RPMI8226 (cell line): ENCODE measurements at regions not wholly inside any gene's neighbourhood (a gene's known extent, or its start where the extent isn't known, plus 50 kb on each side); places are given as distances from the start of the nearest gene placed in this dataset.
"Not testable (repeated sequence)": the region's sequence is repeated elsewhere in the genome, so short reads cannot be mapped to it uniquely, and the experiment has no call there.

Source experiments
- DNase-seq: peaks from one replicate; pipeline ENCODE4 v3.0.0-alpha.2; 2015

DNA sequence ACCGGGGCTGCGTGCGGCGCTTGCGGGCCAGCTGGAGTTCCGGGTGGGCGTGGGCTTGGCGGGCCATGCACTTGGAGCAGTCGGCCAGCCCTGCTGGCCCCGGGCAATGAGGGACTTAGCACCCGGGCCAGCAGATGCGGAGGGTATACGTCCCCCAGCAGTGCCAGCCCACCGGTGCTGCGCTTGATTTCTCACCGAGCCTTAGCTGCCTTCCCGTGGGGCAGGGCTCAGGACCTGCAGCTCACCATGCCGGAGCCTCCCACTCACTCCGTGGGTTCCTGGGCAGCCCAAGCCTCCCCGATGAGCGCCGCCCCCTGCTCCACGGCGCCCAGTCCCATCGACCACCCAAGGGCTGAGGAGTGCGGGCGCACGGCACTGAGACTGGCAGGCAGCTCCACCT is 51.4 kb upstream of the INPP4B start:
- DNase-seq: not testable (repeated sequence)

DNA sequence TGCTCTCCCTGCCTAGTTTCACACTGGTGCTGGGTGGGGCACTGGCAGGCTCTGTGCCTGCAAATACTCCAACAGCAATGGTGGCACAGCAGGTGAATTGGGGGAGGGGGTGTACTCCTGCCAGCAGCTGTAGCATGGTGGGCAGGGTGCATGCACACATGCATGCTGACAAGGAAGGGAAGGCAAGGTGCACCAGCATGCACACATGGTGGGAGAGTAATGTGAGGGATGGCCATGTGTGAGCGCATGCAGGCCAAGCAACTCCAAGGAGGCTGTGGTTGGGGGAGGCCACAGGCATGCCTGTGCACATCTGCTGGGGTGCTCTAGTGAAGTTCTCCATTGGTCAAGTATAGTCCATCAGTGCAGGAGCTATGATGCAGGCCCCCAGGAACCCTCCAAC is 54.5 kb upstream of the INPP4B start:
- no peak for DNase-seq

DNA sequence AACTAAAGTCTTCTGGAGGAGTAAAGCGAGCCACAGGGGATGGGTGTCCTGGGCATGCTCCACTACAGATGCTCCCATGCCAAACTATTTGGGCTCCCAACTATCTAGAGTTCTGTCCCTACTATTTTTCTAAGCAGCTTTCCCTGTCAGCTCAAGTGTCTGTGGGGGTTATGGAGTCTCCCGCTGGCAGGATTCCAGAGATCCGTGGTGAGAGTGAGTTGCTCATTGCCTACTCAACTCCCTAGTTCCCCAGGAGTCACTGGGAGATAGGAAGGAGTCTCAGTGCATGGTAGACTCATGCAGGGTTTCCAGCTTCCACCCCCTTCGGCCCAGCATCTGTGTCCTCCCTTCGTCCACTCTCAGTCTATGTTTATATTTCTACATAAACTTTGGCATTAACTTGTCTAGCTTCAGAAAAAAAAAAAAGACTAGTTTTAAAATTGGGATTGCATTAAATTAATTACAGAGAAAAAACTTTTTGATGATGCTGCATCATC is 55.1 kb upstream of the INPP4B start:
- DNase-seq: no peak

DNA sequence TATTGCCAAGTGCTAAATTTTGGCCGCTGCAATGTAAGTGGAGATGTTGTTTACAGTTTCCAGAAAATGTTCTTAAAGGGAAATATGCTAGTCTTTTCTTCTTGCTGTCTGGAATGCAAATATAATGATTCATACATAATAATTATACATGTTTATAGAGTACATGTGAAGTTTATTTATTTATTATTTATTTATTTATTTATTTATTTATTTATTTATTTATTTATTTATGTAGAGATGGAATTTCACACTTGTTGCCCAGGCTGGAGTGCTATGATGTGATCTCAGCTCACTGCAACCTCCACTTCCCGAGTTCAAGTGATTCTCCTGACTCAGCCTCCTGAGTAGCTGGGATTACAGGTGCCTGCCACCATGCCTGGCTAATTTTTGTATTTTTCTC is 57.5 kb upstream of the INPP4B start:
- not testable (repeated sequence) for DNase-seq

DNA sequence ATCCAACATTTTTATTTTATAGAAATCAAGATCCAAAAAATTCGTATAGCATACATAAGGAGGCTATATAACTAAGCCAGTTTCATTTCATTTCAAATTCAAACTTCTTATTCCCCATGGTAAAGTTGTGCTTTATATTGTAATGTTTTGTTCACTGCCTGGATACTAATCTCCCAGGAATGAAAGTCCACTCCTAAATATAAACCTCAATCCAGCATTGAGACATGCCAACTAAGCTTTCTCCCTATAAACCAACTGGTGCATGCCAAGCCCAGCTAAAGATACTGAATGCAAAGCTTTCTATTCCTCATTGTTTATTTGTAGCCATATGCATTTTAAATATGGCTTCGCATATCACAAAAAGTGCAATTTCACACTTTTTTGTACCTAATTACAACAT is 63.8 kb upstream of the INPP4B start:
- DNase-seq: no peak

DNA sequence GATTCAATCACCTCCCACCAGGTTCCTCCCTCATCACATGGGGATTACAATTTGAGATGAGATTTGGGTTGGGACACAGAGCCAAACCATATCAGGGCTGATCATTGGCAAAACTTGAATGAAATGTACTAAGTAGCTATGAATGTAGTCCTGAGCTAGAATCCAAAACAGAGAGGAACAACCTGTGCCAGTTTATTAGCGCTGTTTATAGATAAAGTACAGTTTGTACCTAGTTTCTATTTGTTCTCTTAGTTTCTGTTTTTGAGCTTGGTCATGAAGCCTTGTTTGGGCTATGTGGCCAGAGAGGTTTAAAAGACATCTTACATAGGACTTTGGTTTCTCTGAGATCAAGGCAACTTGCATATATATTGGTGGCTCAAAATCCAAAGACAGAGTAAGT is 66.9 kb upstream of the INPP4B start:
- DNase-seq: no peak

DNA sequence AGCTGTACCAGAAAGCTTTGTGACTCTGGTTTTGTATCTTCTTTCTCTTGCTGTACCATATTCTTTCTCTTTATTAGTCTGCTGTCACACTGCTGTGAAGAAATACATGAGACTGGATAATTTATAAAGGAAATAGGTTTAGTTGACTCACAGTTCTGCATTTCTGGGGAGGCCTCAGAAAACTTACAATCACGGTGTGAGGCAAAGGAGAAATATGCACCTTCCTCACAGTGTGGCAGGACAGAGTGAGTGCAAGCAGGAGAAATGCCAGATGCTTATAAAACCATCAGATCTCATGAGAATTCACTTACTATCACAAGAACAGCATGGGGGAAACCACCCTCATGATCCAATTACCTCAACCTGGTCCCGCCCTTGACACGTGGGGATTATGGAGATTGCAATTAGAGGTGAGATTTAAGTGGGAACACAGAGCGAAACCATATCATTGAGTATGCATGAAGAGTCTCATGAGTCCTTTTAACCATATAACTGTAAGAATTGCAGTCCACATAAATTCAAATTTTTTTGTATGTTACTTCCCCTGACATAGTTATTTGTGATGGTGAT is 67.4 kb upstream of the INPP4B start:
- DNase-seq: no peak

DNA sequence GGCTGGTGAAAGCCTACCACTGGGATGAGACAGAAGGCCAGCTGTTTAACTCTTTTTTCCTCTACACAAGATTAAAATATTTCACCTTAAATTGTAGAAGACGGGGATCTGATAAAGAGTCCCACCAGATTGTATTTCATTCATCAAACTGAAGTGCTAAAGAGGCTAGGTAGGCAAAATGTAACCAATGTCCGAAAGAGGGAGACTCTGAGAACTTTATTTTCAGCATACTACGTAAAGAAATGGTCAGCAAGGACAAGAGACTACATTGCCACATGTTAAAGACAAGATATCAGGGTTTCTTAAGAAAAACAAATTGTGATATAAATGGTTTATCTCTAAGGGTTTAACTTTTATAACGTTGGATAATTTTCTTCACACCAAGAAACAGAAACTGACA is 71.6 kb upstream of the INPP4B start:
- DNase-seq: no peak

DNA sequence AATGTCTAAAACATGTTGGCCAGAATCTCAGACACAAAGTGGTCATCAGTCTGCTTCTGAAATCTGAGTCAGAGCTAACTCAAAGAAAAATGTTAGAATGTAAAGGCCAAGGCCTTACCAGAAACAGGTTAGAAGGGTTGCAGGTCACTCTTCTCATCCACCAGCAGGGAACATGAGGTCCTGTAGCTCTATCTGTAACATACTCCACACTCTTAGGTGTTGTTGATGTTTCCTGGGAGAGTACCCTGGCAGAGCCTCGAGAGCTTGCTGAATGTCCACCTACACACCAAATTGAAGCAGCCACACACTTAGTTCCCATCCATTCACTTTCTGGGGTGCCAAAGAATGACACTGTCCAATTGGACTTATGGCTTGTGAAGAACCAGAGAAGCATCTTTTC is 76.6 kb upstream of the INPP4B start:
- DNase-seq: no peak

DNA sequence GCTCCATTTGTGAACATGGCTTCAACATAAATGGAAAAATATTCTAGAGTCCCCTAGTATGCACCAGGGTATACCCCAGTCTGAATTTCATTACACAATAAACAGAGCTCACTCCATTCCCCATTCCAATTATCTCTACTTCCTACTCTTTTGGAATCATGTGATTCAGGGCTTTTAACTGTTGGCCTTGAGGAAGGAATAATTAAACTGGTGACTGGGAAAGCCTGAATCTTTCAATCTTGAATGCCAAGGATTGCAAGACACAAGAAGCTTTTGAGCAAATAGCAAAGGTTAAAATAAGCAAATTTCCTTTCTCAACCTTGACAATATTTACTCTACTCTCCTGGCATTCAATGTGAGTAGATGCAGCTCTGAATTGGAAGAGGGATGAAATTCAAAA is 77.5 kb upstream of the INPP4B start:
- DNase-seq: no peak

DNA sequence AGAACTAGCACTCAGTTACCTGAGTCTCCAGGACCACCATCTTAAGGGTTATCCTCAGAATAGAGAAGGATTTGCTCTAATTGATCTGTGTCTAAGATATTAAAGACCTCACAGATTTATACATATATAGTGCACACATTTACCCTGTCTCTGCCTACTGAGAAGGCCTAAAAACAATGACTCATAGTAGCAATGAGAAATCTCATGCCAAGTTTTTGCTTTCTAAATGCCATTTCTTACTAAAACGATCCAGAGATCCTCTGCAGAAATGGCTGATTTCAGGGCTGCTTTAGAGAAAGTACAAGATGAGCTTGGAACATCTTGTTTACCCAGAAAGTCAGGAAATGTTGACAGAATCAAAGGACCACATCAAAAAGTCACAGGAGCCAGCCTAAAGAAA is 79.1 kb upstream of the INPP4B start:
- no peak for DNase-seq

DNA sequence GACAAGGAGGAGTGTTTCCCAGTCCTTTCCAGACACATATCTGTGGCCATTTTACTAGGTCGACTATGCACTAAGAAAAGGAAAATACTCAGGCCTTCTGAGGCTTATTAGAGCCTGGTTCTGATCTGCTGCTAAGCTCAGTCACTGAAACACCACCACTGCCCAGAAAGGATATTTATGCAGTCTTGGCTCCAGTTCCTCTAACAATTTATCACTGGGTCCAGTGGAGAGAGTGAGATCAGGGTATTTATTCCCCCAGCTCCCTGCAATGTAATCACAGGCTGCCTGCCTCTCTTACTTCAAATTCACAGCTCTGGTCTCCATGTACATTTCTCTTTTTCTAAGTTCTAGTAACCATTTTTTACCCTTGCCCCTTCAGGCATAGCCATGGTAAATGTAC is 81.6 kb upstream of the INPP4B start:
- no peak for DNase-seq

DNA sequence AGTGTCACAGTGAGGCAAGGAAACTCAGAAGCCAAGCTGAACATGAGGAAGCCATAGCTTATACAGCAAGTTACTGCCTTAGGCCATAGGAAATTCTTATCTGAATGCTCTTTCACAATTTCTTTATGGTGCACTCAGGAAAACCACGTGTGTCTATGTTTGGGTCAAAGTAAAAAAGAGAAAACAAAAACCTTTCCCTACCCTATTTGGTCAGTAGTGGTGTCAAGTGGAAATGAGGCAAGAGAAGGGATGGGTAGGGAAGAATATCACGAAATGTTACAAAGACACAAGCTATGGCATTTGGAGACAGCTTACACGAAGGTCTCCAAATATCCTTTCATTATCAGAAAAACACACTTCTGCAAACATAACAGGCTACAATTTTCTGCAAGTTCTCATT is 83.4 kb upstream of the INPP4B start:
- DNase-seq: no peak

DNA sequence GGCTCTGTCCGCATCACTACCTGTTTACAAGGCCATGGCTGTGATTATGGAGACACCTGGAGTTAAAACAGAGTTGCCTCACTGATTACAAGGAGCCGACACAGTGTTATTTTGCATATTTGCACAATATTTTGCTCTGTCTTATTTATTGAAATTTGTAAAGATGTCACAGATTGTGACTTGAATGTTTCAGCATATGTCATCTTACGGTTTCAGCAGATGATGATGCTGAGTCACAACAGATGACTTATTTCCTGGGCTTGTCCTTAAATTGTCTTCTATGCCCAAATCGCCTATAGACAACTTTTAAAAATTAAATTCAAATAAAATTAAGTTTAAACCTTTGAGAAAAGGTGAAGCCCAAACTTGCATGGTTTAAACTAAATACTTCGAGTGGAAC is 87.1 kb upstream of the INPP4B start:
- no peak for DNase-seq

DNA sequence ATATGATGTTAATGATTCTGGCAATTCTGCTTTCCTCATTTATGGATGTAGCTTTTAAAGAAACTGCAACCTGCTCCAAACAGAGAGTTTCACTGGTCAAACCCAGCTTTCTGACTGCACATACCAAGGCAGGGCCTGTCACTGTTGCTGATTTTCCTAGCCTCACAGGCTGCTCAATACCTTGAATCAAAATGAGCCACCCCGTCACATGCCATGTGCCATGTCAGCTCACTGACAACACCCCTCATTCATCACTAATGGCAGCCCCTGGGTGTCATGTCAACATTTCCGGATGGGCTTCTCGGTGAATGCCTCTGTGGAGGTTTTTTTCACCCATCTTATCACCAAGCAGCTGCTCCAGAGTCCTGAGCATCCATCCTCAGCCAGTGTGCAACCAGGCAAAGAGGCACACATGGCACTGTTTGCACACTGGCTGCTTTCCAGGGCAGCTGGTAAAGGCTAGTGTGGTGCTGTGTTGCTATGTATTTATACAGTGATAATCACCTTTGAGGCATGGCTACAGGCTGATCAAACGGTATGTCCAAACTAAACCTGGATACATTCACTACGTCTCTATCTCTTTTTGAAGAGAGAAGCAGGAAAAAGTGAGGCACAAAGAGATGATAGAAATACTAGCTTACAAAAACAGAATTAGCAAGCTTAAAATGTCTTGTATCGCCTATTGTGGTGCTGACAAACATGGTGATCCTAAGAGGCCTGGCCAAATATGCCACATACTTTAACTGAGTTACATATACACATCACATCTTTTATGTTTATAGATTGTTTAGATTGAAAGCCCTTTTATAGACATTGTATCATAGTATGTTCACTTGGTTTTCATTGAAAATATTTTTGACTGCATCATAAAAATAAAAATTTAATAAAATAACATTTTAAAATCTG is 94.6 kb upstream of the INPP4B start:
- no peak for DNase-seq

DNA sequence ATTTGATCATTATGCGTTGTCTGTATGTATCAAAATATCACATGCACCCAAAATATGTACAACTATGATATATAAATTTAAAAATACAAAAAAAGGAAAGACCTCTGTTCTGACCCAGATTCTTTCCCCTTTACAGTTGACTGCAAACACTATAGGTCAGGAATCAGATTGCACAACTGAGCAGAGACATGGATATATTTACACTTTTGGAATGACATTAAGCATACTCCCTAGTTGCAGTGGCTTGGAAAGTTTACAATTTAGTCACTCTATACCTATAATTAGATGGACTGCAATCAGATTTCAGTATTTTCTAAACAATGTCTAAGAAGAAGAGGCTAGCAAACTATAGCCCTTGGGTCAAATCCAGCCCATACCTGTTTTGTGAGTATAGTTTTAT is 98.5 kb upstream of the INPP4B start:
- DNase-seq: no peak

DNA sequence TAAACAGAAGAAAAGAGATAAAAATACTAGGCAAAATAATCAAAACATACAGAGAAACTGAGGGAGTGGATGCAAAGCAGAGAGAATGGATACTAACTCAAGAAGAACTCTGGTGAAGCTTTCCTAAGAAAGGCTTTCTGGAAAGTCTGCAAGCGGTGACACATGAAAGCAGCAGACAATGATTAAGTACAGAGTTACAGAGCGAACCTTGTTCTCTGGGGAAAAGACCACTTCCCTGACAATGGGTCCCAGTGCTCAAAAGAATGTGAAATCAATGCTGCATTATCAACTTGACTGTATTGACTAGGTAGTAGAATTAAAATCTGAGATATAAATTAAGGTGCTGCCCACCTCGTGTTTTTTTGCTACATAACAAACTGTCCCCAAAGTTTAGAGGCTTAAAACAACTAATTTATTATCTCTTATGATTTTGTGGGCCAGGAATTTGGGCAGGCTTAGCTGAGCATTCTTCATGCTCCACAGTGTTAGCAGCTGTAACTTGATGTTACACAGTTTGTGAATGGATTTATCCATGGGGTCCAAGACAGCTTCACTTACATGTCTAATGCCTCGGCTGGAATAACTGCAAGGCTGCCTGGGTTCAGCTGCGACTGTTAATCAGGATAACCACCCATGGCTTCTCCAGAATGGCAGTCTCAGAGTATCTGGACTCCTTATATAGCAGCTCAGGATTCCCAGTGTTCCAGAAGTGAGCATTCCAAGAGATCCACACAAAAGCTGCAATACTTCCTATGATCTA is 106.9 kb upstream of the INPP4B start:
- no peak for DNase-seq

DNA sequence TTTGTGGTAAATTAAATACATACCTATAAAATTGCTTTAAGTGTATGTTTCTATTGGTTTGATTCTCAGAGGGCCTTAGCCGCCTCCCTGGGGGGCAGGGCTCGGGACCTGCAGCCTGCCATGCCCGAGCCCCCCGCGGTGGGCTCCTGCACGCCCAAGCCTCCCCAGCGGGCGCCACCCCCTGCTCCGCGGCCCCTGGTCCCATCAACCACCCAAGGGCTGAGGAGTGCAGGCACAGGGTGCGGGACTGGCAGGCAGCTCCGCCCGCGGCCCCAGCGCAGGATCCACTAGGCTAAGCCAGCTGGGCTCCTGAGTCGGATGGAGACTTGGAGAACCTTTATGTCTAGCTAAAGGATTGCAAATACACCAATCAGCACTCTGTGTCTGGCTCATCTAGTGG is 108.3 kb upstream of the INPP4B start:
- DNase-seq: no peak

DNA sequence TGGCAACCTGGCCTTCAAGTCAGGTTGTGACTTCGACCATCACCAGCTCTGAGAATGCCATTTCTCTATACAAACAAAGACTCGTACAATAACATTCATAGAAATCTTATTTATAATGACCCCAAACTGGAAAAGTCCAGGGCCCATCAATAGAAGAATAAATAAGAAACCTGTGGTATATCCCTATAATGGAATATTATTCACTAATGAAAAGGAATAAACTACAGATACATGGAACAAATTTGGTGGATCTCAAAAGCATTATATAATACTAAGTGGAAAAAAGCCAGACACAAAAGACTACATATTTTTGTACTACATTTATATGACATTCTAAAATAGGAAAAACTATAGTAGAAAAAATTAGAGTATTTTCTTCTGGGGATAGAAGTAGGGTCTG is 109.4 kb upstream of the INPP4B start:
- no peak for DNase-seq

DNA sequence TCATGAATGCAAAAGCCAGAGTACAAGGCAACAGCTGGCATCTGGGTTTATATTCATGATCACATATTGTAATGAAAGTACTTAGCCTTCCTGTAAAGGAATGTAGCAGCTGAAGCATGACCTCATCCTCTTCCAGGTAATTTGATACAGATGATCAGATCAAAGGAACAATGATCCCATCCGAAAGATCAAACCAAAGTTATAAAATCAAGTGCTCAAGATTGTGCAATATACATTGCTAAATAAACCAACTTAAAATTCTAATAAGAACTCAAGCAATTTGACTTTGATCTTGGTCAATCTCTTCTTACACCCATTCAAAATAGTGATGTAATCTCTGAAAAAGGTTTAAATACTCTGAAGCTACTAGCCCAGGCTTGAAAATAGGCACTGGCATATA is 113.1 kb upstream of the INPP4B start:
- no peak for DNase-seq

DNA sequence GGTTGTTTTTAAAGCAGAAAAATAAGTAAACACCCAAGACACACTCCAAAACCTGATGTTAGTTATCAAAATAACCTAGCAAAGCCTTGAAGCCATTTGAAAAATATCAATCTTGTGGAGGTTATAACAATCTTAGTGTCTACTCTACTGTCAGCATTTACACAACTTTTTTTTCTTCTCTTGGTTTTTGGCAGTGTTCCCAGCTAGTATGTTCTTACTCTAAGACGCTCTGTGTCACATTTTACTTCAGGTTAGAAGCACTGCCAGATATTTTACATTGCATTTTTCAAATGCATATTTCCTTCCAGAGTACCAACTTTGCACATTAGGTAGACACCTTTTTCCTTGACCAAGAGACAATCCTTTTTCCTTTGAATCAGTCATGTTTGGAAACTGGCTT is 114.0 kb upstream of the INPP4B start:
- DNase-seq: peak; percentile 38

DNA sequence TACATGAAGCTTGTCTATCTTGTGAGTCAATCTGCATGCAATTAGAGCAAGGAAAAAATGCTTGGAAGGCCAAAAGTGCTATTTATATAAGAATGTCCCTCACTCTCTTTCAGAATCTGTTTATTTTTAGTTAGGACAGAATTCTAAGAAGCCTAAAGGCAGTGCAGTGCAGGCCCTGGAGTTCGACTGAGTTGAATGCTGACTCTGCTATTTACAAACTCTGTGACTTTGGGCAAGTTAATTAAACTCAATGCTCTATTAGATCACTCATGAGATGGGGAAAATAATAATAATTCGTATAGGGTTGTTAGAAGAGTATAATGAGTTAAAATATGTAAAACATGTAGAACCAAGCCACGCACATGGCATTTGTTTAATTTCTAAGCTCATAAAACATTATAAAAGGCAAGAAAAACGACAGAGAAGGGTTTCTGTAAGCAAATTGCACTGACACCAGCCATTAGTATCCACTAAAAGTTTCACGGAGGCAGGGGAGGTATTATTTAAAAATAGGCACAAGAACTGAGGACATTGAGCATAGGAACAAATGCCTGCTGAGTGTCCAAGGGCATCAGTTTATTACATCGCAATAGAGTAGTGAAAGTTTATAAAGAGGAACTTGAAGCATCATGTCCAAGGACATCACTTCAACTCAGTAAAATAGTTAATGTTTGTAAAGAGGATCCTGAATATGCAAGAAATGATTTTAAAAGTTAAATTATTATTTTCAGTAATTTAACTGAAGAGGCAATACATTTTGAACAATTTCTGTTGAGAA is 115.0 kb upstream of the INPP4B start:
- no peak for DNase-seq

DNA sequence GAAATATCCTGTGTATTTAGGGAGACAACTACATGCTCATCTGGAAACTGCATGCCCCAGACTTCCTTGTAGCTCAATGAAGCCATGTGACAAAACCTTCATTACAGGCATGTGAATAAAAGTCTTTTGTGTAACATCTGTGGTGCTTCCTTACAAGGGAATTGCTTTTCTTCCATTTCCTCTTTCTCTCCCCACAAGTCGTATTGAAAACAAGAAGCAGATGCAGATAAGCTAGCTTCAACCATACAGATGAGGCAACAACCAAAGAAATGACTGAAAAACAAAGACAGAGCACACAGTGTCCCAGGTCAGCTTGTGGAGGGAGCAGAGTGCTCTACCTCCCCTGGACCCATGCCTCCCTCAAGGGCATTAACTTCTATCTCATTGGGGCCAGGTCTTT is 115.8 kb upstream of the INPP4B start:
- DNase-seq: no peak
